GM18867 (cell line): ENCODE measurements at regions not wholly inside any gene's neighbourhood (a gene's known extent, or its start where the extent isn't known, plus 50 kb on each side); places are given as distances from the start of the nearest gene placed in this dataset.

Experiments
- ATAC-seq: cut with Tn5 transposase; IDR thresholded peaks from one replicate; pipeline ENCODE4 v1.9.1; 2021; ENCODE audit warnings: mild to moderate bottlenecking, moderate library complexity; ENCODE audit not compliant: unreplicated experiment

GRCh38 chr19:28521614-28522544 lies 691.1 kb downstream of the UQCRFS1 start:
- no peak for ATAC-seq

GRCh38 chr19:28520998-28521568 lies 691.9 kb downstream of the UQCRFS1 start:
- ATAC-seq = no peak

GRCh38 chr19:28519952-28520861 lies 692.7 kb downstream of the UQCRFS1 start:
- no peak for ATAC-seq

- no peak for ATAC-seq
Observed at GRCh38 chr19:28519218-28519779, 693.7 kb downstream of the UQCRFS1 start.

GRCh38 chr19:28516415-28516872 lies 696.5 kb downstream of the UQCRFS1 start:
- ATAC-seq = no peak

GRCh38 chr19:28514166-28514565 lies 698.8 kb downstream of the UQCRFS1 start:
- no peak for ATAC-seq

- ATAC-seq = no peak
Observed at GRCh38 chr19:28511655-28512054, 701.3 kb downstream of the UQCRFS1 start.

- ATAC-seq = no peak
Observed at GRCh38 chr19:28509079-28509895, 703.7 kb downstream of the UQCRFS1 start.

GRCh38 chr19:28508666-28509065 lies 704.3 kb downstream of the UQCRFS1 start:
- ATAC-seq = no peak

- ATAC-seq = no peak
Observed at GRCh38 chr19:28505933-28506332, 707.0 kb downstream of the UQCRFS1 start.

GRCh38 chr19:28505134-28505533 lies 707.8 kb downstream of the UQCRFS1 start:
- ATAC-seq = no peak

GRCh38 chr19:28504727-28505126 lies 708.2 kb downstream of the UQCRFS1 start:
- ATAC-seq = no peak

- no peak for ATAC-seq
Observed at GRCh38 chr19:28504139-28504538, 708.8 kb downstream of the UQCRFS1 start.

- ATAC-seq = no peak
Observed at GRCh38 chr19:28502879-28503734, 709.8 kb downstream of the UQCRFS1 start.

GRCh38 chr19:28501976-28502375 lies 711.0 kb downstream of the UQCRFS1 start:
- no peak for ATAC-seq

- no peak for ATAC-seq
Observed at GRCh38 chr19:28500982-28501630, 711.8 kb downstream of the UQCRFS1 start.

GRCh38 chr19:28500296-28500695 lies 712.7 kb downstream of the UQCRFS1 start:
- ATAC-seq = no peak

GRCh38 chr19:28498404-28498976 lies 714.5 kb downstream of the UQCRFS1 start:
- ATAC-seq = no peak
